GM12878 (cell line): ENCODE measurements at regions not wholly inside any gene's neighbourhood (a gene's known extent, or its start where the extent isn't known, plus 50 kb on each side); places are given as distances from the start of the nearest gene placed in this dataset.

Experiments used
- ATAC-seq: fragments of 200-7000 bp; cut with Tn5 transposase; 3 replicates; pipeline ENCODE4 v1.9.1; 2020; ENCODE audit warnings: mild to moderate bottlenecking, moderate library complexity
- BruUV-seq: library from RNA; stranded (reverse); fragments of 400-500 nt; replicated peaks from 2 replicates; lab custom pipeline; 2021; lab: Mats Ljungman, UMichigan
- CTCF ChIA-PET: fragments of 300-600 bp; sonication (Branson Sonifier 250); formaldehyde crosslinking; extraction: SDS; loops from one replicate; lab custom pipeline; 2021; ENCODE audit warnings: inconsistent platforms; lab: Yijun Ruan, JAX
- POLR2A ChIA-PET: fragments of 350-600 bp; formaldehyde crosslinking; extraction: SDS; loops from one replicate; lab custom pipeline; 2021; ENCODE audit warnings: inconsistent platforms; lab: Charles Lee
- RAD21 ChIA-PET: fragments of 300-600 bp; sonication (Branson Sonifier 250); formaldehyde crosslinking; loops from one replicate; lab custom pipeline; 2023; ENCODE audit warnings: antibody characterized with exemption; ENCODE audit not compliant: unreplicated experiment; lab: Charles Lee
- SMC1A ChIA-PET: fragments of 300-600 bp; sonication (Branson Sonifier 250); formaldehyde crosslinking; loops from one replicate; lab custom pipeline; 2023; ENCODE audit not compliant: unreplicated experiment, uncharacterized antibody; lab: Charles Lee
- DNase-seq: peaks from one replicate; pipeline ENCODE4 v3.0.0-alpha.2; 2011; ENCODE audit warnings: low read depth, low spot score
- FAIRE-seq: peaks from 3 replicates; lab custom pipeline; 2011; peaks lifted over from hg19 to GRCh38; lab: Jason Lieb, UNC
- H2AFZ ChIP-seq: 2 replicates; pipeline ENCODE4 v1.6.0; 2011; ENCODE audit warnings: low read depth, low read length, control low read depth; ENCODE audit not compliant: control insufficient read depth
- H3K27ac ChIP-seq: 2 replicates; pipeline ENCODE4 v1.5.1; 2011; ENCODE audit warnings: control low read depth; ENCODE audit not compliant: control insufficient read depth, insufficient read depth
- H3K27me3 ChIP-seq, 2 experiments: replicated peaks in 1 of 2; 2 replicates each; pipeline versions ENCODE4 v1.6.0 to v1.6.1; 2011; ENCODE audit warnings: low read length in 1 of 2; ENCODE audit not compliant: control insufficient read depth in 2 of 2, insufficient read depth in 2 of 2
- H3K36me3 ChIP-seq, 2 experiments: 2 replicates each; pipeline ENCODE4 v1.5.1; 2011; ENCODE audit warnings: low read length in 1 of 2; ENCODE audit not compliant: control insufficient read depth in 2 of 2, insufficient read depth in 2 of 2
- H3K4me1 ChIP-seq: 2 replicates; pipeline ENCODE4 v1.6.1; 2011; ENCODE audit warnings: mild to moderate bottlenecking, low read length, moderate library complexity, mixed read lengths; ENCODE audit not compliant: control insufficient read depth, insufficient read depth
- H3K4me2 ChIP-seq: 2 replicates; pipeline ENCODE4 v1.6.0; 2011; ENCODE audit warnings: control low read depth; ENCODE audit not compliant: control insufficient read depth, insufficient read depth
- H3K4me3 ChIP-seq: fragments of 200-600 bp; sonication (generic); 2 replicates; pipeline ENCODE4 v1.5.1; 2016
- H3K79me2 ChIP-seq: 2 replicates; pipeline ENCODE4 v1.6.0; 2011; ENCODE audit warnings: low read length; ENCODE audit not compliant: control insufficient read depth, insufficient read depth
- H3K9ac ChIP-seq: 2 replicates; pipeline ENCODE4 v1.8.0; 2011; ENCODE audit warnings: low read length, control low read depth, mixed read lengths; ENCODE audit not compliant: control insufficient read depth, insufficient read depth
- H3K9me3 ChIP-seq: replicated peaks from 3 replicates; pipeline ENCODE4 v1.5.1; 2011; ENCODE audit warnings: mild to moderate bottlenecking, low read length; ENCODE audit not compliant: control insufficient read depth, insufficient read depth
- H4K20me1 ChIP-seq: 2 replicates; pipeline ENCODE4 v1.6.0; 2011; ENCODE audit not compliant: control insufficient read depth, insufficient read depth
- JUNB ChIP-seq: IDR thresholded peaks from 2 replicates; pipeline ENCODE4 v1.6.1; 2016; ENCODE audit warnings: antibody characterized with exemption, mild to moderate bottlenecking
- PML ChIP-seq: IDR thresholded peaks from 2 replicates; pipeline ENCODE4 v1.6.1; 2012; ENCODE audit warnings: low read length, inconsistent platforms
- POU2F2 ChIP-seq: IDR thresholded peaks from 3 replicates; pipeline ENCODE4 v1.6.1; 2011; ENCODE audit warnings: low read depth, mild to moderate bottlenecking, low read length, borderline replicate concordance
- SMC3 ChIP-seq: IDR thresholded peaks from 2 replicates; pipeline ENCODE4 v1.6.1; 2011; ENCODE audit warnings: low read length, improper control_type of control experiment, borderline replicate concordance
- TARDBP ChIP-seq: IDR thresholded peaks from 2 replicates; pipeline ENCODE4 v1.6.1; 2016; ENCODE audit warnings: borderline replicate concordance
- TCF3 ChIP-seq: IDR thresholded peaks from 2 replicates; pipeline ENCODE4 v1.6.1; 2012; ENCODE audit warnings: low read depth, mild to moderate bottlenecking, low read length, borderline replicate concordance; ENCODE audit not compliant: insufficient read depth
- in situ Hi-C: fragments of 300-500 bp; cut with MboI; formaldehyde crosslinking; loops from 9 replicates; pipeline ENCODE4 v1.14.3; 2018; ENCODE audit warnings: mixed read lengths
- intact Hi-C: fragments of 100-400 bp; cut with micrococcal nuclease; formaldehyde crosslinking; loops from one replicate; pipeline ENCODE4 v1.14.2; 2022; ENCODE audit not compliant: unreplicated experiment

- Histone ChIP-seq H2AFZ (no peak overlapping the region), H4K20me1 (no peaks in the 10 kb centered on the region), H3K4me3 (no peak overlapping the region), H3K9me3 (no peaks in the 10 kb centered on the region), H3K27ac (no peak overlapping the region), H3K36me3 (no peaks in the 10 kb centered on the region), H3K79me2 (no peaks in the 10 kb centered on the region), H3K27me3 (no peaks in the 10 kb centered on the region), H3K4me2 (no peak overlapping the region), H3K4me1 (no peaks in the 10 kb centered on the region), H3K9ac (no peak overlapping the region)
- TF ChIP-seq PML (no peak), SMC3 (no peak), TCF3 (no peak), TARDBP (no peak), POU2F2 (no peak)
- in situ Hi-C loops: no loop called here
- FAIRE-seq: no peak
- POLR2A ChIA-PET: no interaction called here
- no peak for DNase-seq
- CTCF ChIA-PET: no interaction called here
- BruUV-seq: no TSS peak
- intact Hi-C loops: no loop called here
- SMC1A ChIA-PET: interaction anchor here (1.2 kb wide), 1 partner anchor 9 kb away, joined by 3 read pairs; no protein-coding TSS in a partner anchor
- peak; percentile 55 for ATAC-seq
- RAD21 ChIA-PET: no interaction called here
Measured at GRCh38 chr4:31538877-31539276, 818.7 kb downstream of the PCDH7 start.

DNA sequence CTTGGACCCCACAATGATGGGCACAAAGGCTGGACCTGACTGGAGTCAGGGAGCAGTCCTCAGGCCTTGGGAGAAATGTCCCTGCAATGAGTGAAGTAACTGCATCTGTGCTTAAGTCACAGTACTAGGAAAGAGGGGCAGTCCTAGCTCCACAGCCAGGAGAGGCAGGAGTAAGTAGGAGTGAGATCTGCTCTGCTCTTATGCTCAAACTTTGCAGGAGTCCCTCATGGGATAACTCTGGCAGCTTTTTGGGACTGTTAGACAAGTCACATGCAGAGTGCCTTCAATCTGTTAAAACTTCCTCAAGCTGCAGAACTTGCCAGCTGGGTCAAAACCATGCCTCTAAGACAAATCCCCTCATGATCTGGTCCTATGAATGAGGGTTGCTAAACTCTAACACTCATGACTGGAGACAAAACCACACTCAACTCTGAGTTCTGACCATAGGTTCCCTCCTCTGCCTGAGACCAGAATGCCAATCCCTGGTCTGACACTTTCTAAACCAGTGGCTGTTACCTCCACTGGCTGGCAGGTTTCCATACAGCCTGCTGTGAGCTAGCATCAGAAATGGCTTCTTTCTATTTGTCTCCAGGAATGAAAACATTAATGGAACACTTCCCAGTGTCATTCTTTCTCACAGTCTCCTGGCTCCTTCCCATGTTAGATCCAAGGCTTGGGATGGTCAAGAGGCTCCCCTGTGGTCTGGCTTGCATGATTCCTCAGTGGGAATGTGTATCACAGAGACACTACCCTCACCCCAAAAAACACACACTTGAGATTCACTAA lies 819.3 kb downstream of the PCDH7 start:
- SMC1A ChIA-PET: interaction anchor here (1.7 kb wide), 1 partner anchor 8 kb away, joined by 3 read pairs; no protein-coding TSS in a partner anchor
- DNase-seq (no peak), FAIRE-seq (no peak), ATAC-seq (no peak)
- H4K20me1 ChIP-seq: no peaks in the 10 kb centered on the region
- POLR2A ChIA-PET: no interaction called here
- no peak overlapping the region for H3K9ac ChIP-seq
- no peak overlapping the region for H3K27ac ChIP-seq
- H3K4me2 ChIP-seq: no peak overlapping the region
- H3K36me3 ChIP-seq: no peaks in the 10 kb centered on the region
- no peak for TF ChIP-seq JUNB
- BruUV-seq: no TSS peak
- H3K4me3 ChIP-seq: no peak overlapping the region
- no peak overlapping the region for H2AFZ ChIP-seq
- intact Hi-C loops (no loop called here), in situ Hi-C loops (no loop called here)
- RAD21 ChIA-PET: no interaction called here
- H3K79me2 ChIP-seq: no peaks in the 10 kb centered on the region
- H3K9me3 ChIP-seq: no peaks in the 10 kb centered on the region
- no peaks in the 10 kb centered on the region for H3K27me3 ChIP-seq
- CTCF ChIA-PET: interaction anchor here (1.0 kb wide), 1 partner anchor 12 kb away, joined by 3 read pairs; no protein-coding TSS in a partner anchor
- H3K4me1 ChIP-seq: no peaks in the 10 kb centered on the region
